ENCODE measurements at regions not wholly inside any gene's neighbourhood (a gene's known extent, or its start where the extent isn't known, plus 50 kb on each side); places are given as distances from the start of the nearest gene placed in this dataset.
"Not testable (repeated sequence)": the region's sequence is repeated elsewhere in the genome, so short reads cannot be mapped to it uniquely, and the experiment has no call there.

GRCh38 chr10:2899246-2899951 lies 167.9 kb upstream of the PFKP start:
- no peak for DNase-seq (ENCODE audit: low read depth, low spot score)
- peak overlapping the region; percentile 35 for H3K4me3 ChIP-seq (ENCODE audit: low read length)

- no peak for DNase-seq (ENCODE audit: low read depth, low spot score)
- peak overlapping the region; percentile 35 for H3K4me3 ChIP-seq (ENCODE audit: low read length)
These were observed 168.9 kb upstream of the PFKP start for GRCh38 chr10:2898509-2898860.

DNA sequence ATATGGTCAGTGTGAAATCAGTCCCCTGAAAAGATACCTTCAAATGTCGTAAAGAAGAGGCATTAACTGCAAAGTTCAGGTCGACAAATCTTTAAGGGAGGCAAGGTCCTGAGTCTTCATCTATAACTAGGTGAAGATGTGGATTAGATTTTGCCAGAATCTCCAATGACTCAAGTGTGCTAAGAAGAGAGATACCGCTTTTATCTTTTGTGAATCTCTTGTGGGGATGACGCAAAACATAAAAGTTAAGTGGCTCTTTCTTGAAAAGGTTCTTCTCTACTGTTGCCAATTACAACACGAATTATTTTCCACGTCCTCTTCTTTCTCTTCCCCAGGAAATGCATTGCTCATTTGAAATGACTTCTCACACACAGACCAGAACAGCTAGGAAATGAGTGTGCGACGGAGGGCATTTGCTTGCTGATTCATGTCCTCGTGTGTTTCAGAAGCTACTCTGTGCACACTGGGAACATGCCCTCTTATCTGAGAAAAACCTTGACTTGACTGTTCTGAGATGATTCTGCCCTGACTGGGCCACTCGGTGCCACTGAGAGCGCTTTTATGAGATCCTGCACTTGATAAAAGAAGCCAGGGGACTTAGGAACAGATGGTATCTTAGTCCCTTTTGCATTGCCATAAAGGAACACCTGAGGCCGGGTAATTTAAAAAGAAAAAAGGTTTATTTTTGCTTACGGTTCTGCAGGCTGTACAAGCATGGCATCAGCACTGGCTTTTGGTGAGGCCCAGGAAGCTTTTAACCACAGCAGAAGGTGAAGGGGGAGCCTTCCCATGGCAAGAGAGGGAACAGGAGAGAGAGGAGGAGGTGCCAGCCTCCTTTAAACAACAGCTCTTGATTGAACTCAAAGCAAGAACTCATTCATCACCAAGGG lies 169.5 kb upstream of the PFKP start:
- peak overlapping the region; percentile 35 for H3K4me3 ChIP-seq (ENCODE audit: low read length)
- peak; percentile 71 for DNase-seq (ENCODE audit: low read depth, low spot score)

GRCh38 chr10:2896334-2896733 lies 171.0 kb upstream of the PFKP start:
- H3K4me3 ChIP-seq (ENCODE audit: low read length); DNase-seq (ENCODE audit: low read depth, low spot score): not testable (repeated sequence)

GRCh38 chr10:2895594-2896196 lies 171.7 kb upstream of the PFKP start:
- no peak overlapping the region for H3K4me3 ChIP-seq (ENCODE audit: low read length)
- no peak for DNase-seq (ENCODE audit: low read depth, low spot score)

DNA sequence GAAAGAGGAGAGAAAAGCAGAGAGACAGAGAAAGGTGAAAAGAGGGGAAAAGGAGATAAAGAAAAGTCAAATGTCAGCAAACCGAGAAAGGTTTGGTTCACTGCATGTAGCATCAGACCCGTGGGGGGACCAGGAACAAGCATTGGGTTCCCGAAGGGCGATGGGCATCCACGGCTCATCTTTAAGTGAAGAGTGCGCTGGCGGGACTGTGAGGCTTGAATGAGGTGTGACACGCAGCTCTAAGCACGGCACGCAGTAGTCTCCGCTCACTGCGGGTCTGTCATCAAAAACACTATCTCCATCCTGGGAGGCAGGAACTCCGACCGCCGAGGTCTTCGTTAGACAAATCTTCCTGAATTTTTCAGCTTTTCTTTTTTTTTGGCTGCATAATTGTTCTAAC lies 173.4 kb upstream of the PFKP start:
- DNase-seq (ENCODE audit: low read depth, low spot score), result no peak
- no peak overlapping the region for H3K4me3 ChIP-seq (ENCODE audit: low read length)

DNA sequence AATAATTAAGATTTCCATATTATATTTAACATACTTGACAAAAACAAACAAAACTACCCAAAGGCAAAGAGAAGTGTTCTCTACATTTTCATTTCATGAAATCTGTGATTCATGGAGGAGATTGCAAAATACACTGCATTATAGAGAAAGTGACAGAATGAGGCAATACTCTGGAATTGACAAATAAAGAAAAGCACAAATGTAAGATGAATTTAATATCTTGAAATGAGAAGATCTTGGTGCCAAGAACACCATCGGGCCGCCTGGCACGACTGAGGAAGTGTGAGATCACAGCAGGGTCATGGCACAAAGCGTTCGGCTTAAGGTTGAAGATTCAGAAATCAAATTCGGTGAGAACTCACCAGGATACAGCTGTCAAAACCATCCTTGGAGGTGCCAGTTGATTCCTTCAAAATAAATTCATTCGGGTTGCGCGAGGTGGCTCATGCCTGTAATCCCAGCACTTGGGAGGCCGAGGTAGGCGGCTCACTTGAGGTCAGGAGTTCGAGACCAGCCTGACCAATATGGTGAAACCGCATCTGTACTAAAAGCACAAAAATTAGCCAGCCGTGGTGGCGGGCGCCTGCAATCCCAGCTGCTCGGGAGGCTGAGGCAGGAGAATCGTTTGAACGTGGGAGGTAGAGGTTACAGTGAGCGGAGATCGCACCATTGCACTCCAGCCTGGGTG lies 174.0 kb upstream of the PFKP start:
- no peak for DNase-seq (ENCODE audit: low read depth, low spot score)
- no peak overlapping the region for H3K4me3 ChIP-seq (ENCODE audit: low read length)

GRCh38 chr10:2891770-2892124 lies 175.6 kb upstream of the PFKP start:
- H3K4me3 ChIP-seq (ENCODE audit: low read length), result peak overlapping the region; percentile 9; the same call in 1 of the 2 replicates
- no peak for DNase-seq (ENCODE audit: low read depth, low spot score)

DNA sequence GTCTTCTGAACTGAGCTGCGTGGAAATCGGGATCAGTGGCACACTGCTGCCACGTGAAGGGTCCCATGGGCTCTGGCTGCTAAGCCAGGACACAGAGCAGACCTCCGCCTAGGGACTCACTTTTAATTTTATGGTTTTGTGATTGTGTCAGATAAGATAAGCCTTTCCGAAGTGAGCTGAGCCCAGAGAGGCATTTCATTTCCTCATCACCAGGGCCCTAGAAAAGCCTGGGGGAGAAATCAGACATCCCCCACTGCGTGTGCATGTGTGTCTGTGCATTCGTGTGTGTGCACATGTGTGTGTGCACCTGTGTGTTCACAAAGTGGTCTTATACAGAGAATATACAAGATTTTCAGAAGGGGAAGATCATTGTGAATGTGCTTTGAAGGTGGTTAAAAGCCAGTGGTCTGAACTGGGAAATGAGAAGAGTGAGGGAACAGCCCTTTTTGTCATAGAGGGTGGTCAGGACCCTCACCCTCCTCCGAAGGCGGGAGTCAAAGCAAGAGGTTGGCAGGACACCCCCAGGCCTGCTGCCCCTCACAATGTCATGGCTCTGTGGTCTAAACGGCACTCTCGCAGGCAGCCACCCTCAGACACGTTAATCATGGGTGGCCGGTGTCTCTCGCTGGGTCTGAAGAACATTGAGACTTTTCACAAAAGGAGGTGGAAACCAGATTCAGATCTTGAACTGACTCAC lies 176.1 kb upstream of the PFKP start:
- H3K4me3 ChIP-seq (ENCODE audit: low read length), result peak overlapping the region; percentile 15
- no peak for DNase-seq (ENCODE audit: low read depth, low spot score)

- H3K4me3 ChIP-seq (ENCODE audit: low read length), result no peak overlapping the region
- no peak for DNase-seq (ENCODE audit: low read depth, low spot score)
These were observed 177.3 kb upstream of the PFKP start for GRCh38 chr10:2890093-2890492.

GRCh38 chr10:2888403-2889004 lies 178.8 kb upstream of the PFKP start:
- DNase-seq (ENCODE audit: low read depth, low spot score), result no peak
- H3K4me3 ChIP-seq (ENCODE audit: low read length), result no peak overlapping the region

DNA sequence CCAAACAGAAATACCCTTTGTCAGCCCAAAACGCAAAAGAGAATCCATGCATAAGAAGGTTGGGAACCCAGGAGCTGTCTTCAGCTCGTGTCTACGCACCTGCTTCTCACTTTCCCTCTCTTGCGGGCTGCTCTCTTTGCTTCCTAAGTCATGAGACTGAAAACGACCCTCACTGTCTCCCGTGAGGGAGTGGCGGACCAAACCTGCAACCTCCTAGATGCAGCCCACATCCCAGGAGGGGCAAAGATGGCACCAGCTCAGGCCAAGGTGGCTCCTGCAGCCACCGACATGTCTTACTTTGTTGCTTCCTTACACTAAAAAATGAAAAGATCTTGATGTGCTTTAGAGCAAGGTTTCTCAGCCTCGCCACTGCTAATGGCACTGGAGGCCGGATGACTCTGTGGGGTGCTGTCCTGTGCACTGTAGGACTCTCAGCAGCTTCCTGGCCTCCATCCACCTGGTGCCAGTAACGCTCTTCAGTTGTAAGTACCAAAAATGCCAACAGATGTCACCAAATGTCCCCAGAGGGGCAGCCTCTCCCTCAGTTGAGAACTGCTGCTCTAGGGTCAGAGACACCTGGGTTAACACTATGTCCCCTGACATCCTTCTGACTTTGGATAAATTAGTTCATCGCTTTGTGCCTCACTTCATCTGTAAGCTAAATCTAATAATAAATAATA lies 179.8 kb upstream of the PFKP start:
- peak; percentile 74 for DNase-seq (ENCODE audit: low read depth, low spot score)
- no peak overlapping the region for H3K4me3 ChIP-seq (ENCODE audit: low read length)

GRCh38 chr10:2886662-2887061 lies 180.7 kb upstream of the PFKP start:
- peak overlapping the region; percentile 2 for H3K4me3 ChIP-seq (ENCODE audit: low read length)
- no peak for DNase-seq (ENCODE audit: low read depth, low spot score)

DNA sequence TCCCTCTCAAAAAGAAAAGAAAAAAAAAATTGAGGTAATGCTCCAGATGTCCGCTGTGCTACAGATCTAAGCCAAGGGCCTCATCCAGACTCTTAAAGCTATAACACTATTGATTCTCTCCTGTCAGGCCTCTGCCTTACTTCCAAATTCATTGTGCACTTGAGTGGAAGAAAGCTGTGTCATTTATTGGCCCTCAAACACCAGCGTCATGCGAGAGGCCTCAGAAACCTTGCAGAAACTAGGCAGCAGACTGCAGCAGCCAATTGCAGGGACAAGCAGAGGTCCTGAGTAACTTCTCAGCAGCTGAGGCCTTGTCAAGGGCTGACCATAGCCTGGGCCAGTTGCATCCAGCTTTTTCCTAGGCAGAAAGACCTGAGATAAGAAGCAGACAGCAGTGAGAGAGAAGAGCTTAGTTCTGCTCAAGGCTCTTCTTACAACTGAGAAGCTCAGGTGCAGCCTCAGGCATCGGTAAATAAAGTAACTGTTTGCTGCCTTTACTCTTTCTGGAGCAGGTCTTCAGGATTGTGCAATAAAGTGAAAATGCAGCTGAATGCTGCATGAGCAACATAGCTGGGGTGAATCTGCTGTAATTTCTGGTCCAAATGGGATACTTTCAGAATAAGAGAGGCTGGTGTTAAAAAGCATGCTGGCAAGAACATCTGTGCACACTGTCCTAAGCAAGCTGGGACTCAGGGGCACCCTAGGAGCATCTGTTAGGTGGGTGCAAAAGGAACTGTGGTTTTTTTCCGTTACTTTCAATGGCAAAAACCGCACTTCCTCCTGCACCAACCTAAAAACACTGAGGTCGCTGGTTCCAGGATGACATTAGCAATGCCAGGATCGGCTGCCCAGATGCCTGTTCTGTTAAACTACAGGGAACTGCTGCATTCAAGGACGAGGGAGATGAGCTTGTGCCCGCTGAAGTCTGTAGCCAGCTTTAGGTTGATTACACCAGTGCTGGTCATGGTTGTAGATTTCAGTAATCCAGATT lies 181.8 kb upstream of the PFKP start:
- DNase-seq (ENCODE audit: low read depth, low spot score), result peak; percentile 99
- H3K4me3 ChIP-seq (ENCODE audit: low read length), result peak overlapping the region; percentile 43

- not testable (repeated sequence) for H3K4me3 ChIP-seq (ENCODE audit: low read length); DNase-seq (ENCODE audit: low read depth, low spot score)
These were observed 183.3 kb upstream of the PFKP start for GRCh38 chr10:2883983-2884540.

DNA sequence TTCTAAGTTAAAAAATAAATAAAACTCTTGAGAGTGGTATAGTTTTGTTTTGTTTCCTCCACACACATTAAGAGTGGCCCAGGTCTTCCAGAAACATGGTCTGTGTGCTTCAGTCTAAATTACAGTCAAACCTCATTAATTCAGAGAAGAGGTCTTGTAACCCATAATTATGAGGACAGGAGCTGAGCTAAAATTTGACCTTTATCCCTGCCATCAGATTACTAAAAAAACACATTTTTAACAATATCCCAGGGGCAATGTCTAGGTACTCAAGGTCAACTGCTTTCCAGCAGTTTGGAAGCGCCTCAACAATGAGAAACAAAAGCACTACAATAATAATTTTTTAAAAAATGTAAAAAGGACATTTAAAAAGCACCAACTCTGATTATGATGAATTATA lies 184.1 kb upstream of the PFKP start:
- H3K4me3 ChIP-seq (ENCODE audit: low read length), result no peak overlapping the region
- DNase-seq (ENCODE audit: low read depth, low spot score), result no peak

GRCh38 chr10:2882628-2883027 lies 184.7 kb upstream of the PFKP start:
- H3K4me3 ChIP-seq (ENCODE audit: low read length), result no peak overlapping the region
- no peak for DNase-seq (ENCODE audit: low read depth, low spot score)

Measured in Jurkat, Clone E6-1 (cell line).